HG02938 (cell line): ENCODE measurements at regions not wholly inside any gene's neighbourhood (a gene's known extent, or its start where the extent isn't known, plus 50 kb on each side); places are given as distances from the start of the nearest gene placed in this dataset.
"Not testable (repeated sequence)": the region's sequence is repeated elsewhere in the genome, so short reads cannot be mapped to it uniquely, and the experiment has no call there.

Source experiments
- ATAC-seq: cut with Tn5 transposase; IDR thresholded peaks from one replicate; pipeline ENCODE4 v1.9.1; 2021; ENCODE audit warnings: mild to moderate bottlenecking, moderate library complexity; ENCODE audit not compliant: unreplicated experiment

GRCh38 chr9:115766370-115766955, 387.1 kb upstream of the PAPPA start:
- no peak for ATAC-seq

- ATAC-seq, result no peak
These were observed 383.1 kb upstream of the PAPPA start for GRCh38 chr9:115770521-115770920.

- no peak for ATAC-seq
These were observed 377.9 kb upstream of the PAPPA start for GRCh38 chr9:115775659-115776058.

- no peak for ATAC-seq
These were observed 376.0 kb upstream of the PAPPA start for GRCh38 chr9:115777610-115778009.

- no peak for ATAC-seq
These were observed 372.4 kb upstream of the PAPPA start for GRCh38 chr9:115781070-115781736.

- no peak for ATAC-seq
These were observed 367.3 kb upstream of the PAPPA start for GRCh38 chr9:115786321-115786720.

- no peak for ATAC-seq
These were observed 363.1 kb upstream of the PAPPA start for GRCh38 chr9:115790520-115790919.

- no peak for ATAC-seq
These were observed 358.6 kb upstream of the PAPPA start for GRCh38 chr9:115794921-115795475.

- no peak for ATAC-seq
These were observed 353.9 kb upstream of the PAPPA start for GRCh38 chr9:115799734-115800133.

GRCh38 chr9:115804206-115804605, 349.4 kb upstream of the PAPPA start:
- no peak for ATAC-seq

- ATAC-seq, result no peak
These were observed 345.5 kb upstream of the PAPPA start for GRCh38 chr9:115808108-115808507.

- ATAC-seq, result no peak
These were observed 344.9 kb upstream of the PAPPA start for GRCh38 chr9:115808695-115809094.

GRCh38 chr9:115810166-115810565, 343.4 kb upstream of the PAPPA start:
- no peak for ATAC-seq

- ATAC-seq, result no peak
These were observed 339.5 kb upstream of the PAPPA start for GRCh38 chr9:115814081-115814480.

GRCh38 chr9:115815786-115816185, 337.8 kb upstream of the PAPPA start:
- ATAC-seq, result no peak

GRCh38 chr9:115818651-115819050, 334.9 kb upstream of the PAPPA start:
- not testable (repeated sequence) for ATAC-seq

- no peak for ATAC-seq
These were observed 321.6 kb upstream of the PAPPA start for GRCh38 chr9:115832031-115832430.

- ATAC-seq, result no peak
These were observed 316.0 kb upstream of the PAPPA start for GRCh38 chr9:115837618-115838017.

GRCh38 chr9:115838417-115838816, 315.2 kb upstream of the PAPPA start:
- ATAC-seq, result no peak

- ATAC-seq, result not testable (repeated sequence)
These were observed 309.2 kb upstream of the PAPPA start for GRCh38 chr9:115844433-115844832.

- ATAC-seq, result no peak
These were observed 307.8 kb upstream of the PAPPA start for GRCh38 chr9:115845648-115846312.

- no peak for ATAC-seq
These were observed 306.4 kb upstream of the PAPPA start for GRCh38 chr9:115847216-115847615.
